ENCODE measurements at regions not wholly inside any gene's neighbourhood (a gene's known extent, or its start where the extent isn't known, plus 50 kb on each side); places are given as distances from the start of the nearest gene placed in this dataset.

DNA sequence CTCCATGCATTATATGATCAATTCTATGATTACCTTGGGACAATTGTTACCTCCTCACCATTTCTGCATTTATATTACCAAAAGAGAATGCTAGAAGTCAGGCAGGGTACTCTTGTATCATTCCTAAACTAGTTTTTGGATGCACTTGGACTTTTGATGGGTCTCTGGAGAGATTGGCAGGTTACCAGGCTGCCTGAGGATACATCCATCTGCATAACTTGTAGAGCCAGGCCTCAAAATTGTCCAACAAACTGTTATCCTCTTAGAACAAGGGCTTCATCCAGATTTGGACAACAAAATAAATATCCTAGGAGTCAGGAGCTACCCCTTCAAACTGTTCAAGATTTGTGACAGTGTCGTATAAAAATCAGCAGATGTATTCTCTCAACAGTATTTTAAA is 326.1 kb downstream of the IL15 start:
- ChIA-PET CTCF (no interaction called here), POLR2A (no interaction called here)
- ATAC-seq (no peak), DNase-seq (no peak)
- H3K4me1 Mint-ChIP-seq (ENCODE audit: low read depth): no peaks in the 10 kb centered on the region
- no peak overlapping the region for H3K27ac Mint-ChIP-seq
- H3K27me3 Mint-ChIP-seq (ENCODE audit: low read depth): peaks cover 2% of the 10 kb centered on the region
- no peaks in the 10 kb centered on the region for H3K36me3 Mint-ChIP-seq (ENCODE audit: low read depth)
- no peaks in the 10 kb centered on the region for H3K9me3 Mint-ChIP-seq (ENCODE audit: insufficient read depth)
- H3K4me3 Mint-ChIP-seq: no peak overlapping the region

DNA sequence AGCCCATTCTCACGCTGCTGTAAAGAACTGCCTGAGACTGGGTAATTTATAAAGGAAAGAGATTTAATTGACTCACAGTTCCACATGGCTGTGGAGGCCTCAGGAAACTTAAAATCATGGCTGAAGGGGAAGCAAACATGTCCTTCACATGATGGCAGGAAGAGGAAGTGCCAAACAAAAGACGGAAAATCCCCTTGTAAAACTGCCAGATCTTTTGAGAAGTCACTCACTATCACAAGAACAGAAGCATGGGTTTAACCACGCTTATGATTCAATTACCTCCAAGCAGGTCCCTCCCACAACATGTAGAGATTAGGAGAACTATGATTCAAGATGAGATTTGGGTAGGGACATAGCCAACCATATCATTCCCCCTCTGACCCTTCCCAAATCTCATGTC is 335.5 kb downstream of the IL15 start:
- no peak overlapping the region for H3K4me3 Mint-ChIP-seq
- H3K27ac Mint-ChIP-seq: no peak overlapping the region
- ChIA-PET POLR2A (no interaction called here), CTCF (no interaction called here)
- no peak for ATAC-seq
- no peaks in the 10 kb centered on the region for H3K9me3 Mint-ChIP-seq (ENCODE audit: insufficient read depth)
- H3K4me1 Mint-ChIP-seq (ENCODE audit: low read depth): no peaks in the 10 kb centered on the region
- no peak for DNase-seq
- H3K27me3 Mint-ChIP-seq (ENCODE audit: low read depth): no peaks in the 10 kb centered on the region
- H3K36me3 Mint-ChIP-seq (ENCODE audit: low read depth): no peaks in the 10 kb centered on the region

DNA sequence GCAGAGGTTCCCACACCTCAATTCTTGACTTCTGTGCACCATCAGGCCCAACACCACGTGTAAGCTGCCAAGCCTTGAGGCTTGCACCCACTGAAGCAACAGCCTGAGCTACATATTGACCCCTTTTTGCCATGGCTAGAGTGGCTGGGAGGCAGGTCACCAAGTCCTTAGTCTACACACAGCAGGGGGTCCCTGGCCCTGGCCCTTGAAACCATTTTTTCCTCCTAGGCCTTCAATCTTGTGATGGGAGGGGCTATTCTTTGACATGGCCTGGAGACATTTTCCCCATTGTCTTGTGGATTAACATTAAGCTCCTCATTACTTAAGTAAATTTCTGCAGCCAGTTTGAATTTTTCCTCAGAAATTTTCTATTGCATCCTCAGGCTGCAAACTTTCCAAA is 336.6 kb downstream of the IL15 start:
- no peaks in the 10 kb centered on the region for H3K4me1 Mint-ChIP-seq (ENCODE audit: low read depth)
- ChIA-PET CTCF (no interaction called here), POLR2A (no interaction called here)
- no peaks in the 10 kb centered on the region for H3K9me3 Mint-ChIP-seq (ENCODE audit: insufficient read depth)
- DNase-seq: no peak
- no peaks in the 10 kb centered on the region for H3K36me3 Mint-ChIP-seq (ENCODE audit: low read depth)
- ATAC-seq: no peak
- no peak overlapping the region for H3K27ac Mint-ChIP-seq
- H3K4me3 Mint-ChIP-seq: no peak overlapping the region
- H3K27me3 Mint-ChIP-seq (ENCODE audit: low read depth): no peaks in the 10 kb centered on the region

Measured in activated CD8-positive, alpha-beta T cell treated with anti-CD3 and anti-CD28 coated beads, Interleukin-2, amount 10 ng/mL, durations not matched to agents 7 days and 5 days (primary cell).